GM21381 (cell line): ENCODE measurements at regions not wholly inside any gene's neighbourhood (a gene's known extent, or its start where the extent isn't known, plus 50 kb on each side); places are given as distances from the start of the nearest gene placed in this dataset.

Source experiments
- ATAC-seq: cut with Tn5 transposase; IDR thresholded peaks from one replicate; pipeline ENCODE4 v1.9.1; 2021; ENCODE audit warnings: mild to moderate bottlenecking, moderate library complexity; ENCODE audit not compliant: unreplicated experiment

GRCh38 chr10:113433711-113434110 lies 119.1 kb upstream of the HABP2 start:
- no peak for ATAC-seq

GRCh38 chr10:113434315-113434714 lies 118.5 kb upstream of the HABP2 start:
- ATAC-seq: no peak

GRCh38 chr10:113434950-113435349 lies 117.9 kb upstream of the HABP2 start:
- ATAC-seq: no peak

GRCh38 chr10:113435881-113436280 lies 117.0 kb upstream of the HABP2 start:
- no peak for ATAC-seq

- no peak for ATAC-seq
These were observed 116.0 kb upstream of the HABP2 start for GRCh38 chr10:113436851-113437250.

GRCh38 chr10:113438652-113439051 lies 114.2 kb upstream of the HABP2 start:
- ATAC-seq: no peak

- ATAC-seq: no peak
These were observed 111.6 kb upstream of the HABP2 start for GRCh38 chr10:113441220-113441619.

GRCh38 chr10:113441686-113442270 lies 111.1 kb upstream of the HABP2 start:
- no peak for ATAC-seq

GRCh38 chr10:113442336-113442735 lies 110.5 kb upstream of the HABP2 start:
- no peak for ATAC-seq

- no peak for ATAC-seq
These were observed 109.5 kb upstream of the HABP2 start for GRCh38 chr10:113443141-113443925.

- no peak for ATAC-seq
These were observed 108.0 kb upstream of the HABP2 start for GRCh38 chr10:113444766-113445365.

- no peak for ATAC-seq
These were observed 107.1 kb upstream of the HABP2 start for GRCh38 chr10:113445736-113446135.

GRCh38 chr10:113446739-113447138 lies 106.1 kb upstream of the HABP2 start:
- ATAC-seq: no peak

- ATAC-seq: no peak
These were observed 105.6 kb upstream of the HABP2 start for GRCh38 chr10:113447278-113447677.

- ATAC-seq: no peak
These were observed 103.7 kb upstream of the HABP2 start for GRCh38 chr10:113449006-113449695.

- no peak for ATAC-seq
These were observed 102.6 kb upstream of the HABP2 start for GRCh38 chr10:113450046-113450804.

GRCh38 chr10:113450906-113451305 lies 101.9 kb upstream of the HABP2 start:
- ATAC-seq: no peak

- no peak for ATAC-seq
These were observed 100.6 kb upstream of the HABP2 start for GRCh38 chr10:113452146-113452845.

GRCh38 chr10:113453351-113453750 lies 99.5 kb upstream of the HABP2 start:
- no peak for ATAC-seq

GRCh38 chr10:113454341-113455061 lies 98.4 kb upstream of the HABP2 start:
- no peak for ATAC-seq
